C4-2B (cell line): ENCODE measurements at regions not wholly inside any gene's neighbourhood (a gene's known extent, or its start where the extent isn't known, plus 50 kb on each side); places are given as distances from the start of the nearest gene placed in this dataset.

ENCODE experiments used
- H3K27ac ChIP-seq: fragments of 450-650 bp; 2 replicates; pipeline ENCODE4 v1.5.1; 2017
- ZFX ChIP-seq: fragments of 450-650 bp; IDR thresholded peaks from 2 replicates; pipeline ENCODE4 v1.6.1; 2017
- TF ChIP-seq, protein P1 (sequence below): fragments of 450-650 bp; conservative IDR thresholded peaks from 2 replicates; pipeline ENCODE4 v1.5.1; 2017; ENCODE audit warnings: mild to moderate bottlenecking

DNA sequence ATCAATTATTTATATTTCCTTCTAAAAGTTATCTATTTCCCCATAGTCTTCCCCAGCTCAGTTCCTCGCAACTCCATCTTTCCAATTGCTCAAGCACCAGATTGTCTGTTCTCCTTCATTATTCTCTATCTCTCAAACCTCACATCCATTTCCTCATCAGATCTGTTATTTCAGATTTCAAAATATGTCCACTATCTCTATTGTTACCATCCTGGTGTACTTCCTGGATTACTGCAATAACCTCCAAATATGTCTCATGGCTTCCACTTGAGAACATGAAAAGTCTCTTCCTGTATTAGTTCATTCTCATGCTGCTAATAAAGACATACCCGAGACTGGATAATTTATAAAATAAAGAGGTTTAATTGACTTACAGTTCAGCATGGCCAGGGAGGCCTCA, 641.7 kb upstream of the ZEB2 start:
- TF ChIP-seq, protein P1, sequence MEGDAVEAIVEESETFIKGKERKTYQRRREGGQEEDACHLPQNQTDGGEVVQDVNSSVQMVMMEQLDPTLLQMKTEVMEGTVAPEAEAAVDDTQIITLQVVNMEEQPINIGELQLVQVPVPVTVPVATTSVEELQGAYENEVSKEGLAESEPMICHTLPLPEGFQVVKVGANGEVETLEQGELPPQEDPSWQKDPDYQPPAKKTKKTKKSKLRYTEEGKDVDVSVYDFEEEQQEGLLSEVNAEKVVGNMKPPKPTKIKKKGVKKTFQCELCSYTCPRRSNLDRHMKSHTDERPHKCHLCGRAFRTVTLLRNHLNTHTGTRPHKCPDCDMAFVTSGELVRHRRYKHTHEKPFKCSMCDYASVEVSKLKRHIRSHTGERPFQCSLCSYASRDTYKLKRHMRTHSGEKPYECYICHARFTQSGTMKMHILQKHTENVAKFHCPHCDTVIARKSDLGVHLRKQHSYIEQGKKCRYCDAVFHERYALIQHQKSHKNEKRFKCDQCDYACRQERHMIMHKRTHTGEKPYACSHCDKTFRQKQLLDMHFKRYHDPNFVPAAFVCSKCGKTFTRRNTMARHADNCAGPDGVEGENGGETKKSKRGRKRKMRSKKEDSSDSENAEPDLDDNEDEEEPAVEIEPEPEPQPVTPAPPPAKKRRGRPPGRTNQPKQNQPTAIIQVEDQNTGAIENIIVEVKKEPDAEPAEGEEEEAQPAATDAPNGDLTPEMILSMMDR = no peak
- TF ChIP-seq ZFX = no peak

DNA sequence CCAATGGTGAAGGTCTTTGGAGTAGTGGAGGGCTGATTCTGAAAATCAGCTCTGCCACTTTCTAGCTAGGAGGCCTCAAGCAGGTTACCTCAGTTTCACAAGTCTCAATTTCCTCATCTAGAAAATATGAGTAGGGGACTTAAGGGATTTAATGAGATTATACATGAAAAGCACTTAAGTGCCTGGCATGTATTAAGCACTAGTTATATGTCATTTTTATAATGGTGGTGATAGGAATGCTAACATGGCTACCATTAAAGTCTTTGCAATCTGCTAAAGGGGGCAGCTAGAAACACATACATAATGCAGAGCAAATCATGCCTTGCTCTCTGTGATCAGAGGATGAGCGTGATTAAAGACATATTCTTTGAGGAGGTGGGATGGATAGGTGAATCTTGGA, 640.9 kb upstream of the ZEB2 start:
- TF ChIP-seq, protein P1 = no peak
- TF ChIP-seq ZFX = no peak
- no peak overlapping the region for H3K27ac ChIP-seq

More for the DNA sequence above, 641.7 kb upstream of the ZEB2 start:
- H3K27ac ChIP-seq = no peak overlapping the region

DNA sequence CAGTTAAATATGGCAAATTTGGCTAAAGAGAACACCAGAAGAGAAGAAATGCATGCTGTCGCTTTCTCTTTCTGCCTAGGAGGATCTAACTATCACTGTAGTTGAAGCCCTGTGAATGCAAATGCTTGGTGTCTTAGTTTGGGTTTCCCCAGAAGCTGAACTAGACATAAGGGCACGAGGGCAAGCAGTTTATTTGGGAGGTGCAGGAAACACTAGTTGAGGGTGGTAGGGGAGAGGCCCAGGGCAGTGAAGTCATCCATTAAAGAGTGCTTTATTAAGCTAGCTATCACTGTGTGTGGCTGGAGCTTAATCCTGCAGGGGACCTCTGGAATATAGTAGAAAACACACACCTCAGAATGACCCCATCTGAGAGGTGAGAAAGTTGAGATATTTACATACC, 639.8 kb upstream of the ZEB2 start:
- no peak overlapping the region for H3K27ac ChIP-seq
- TF ChIP-seq ZFX = no peak
- TF ChIP-seq, protein P1 = no peak

- TF ChIP-seq ZFX = no peak
- TF ChIP-seq, protein P1 = no peak
- no peak overlapping the region for H3K27ac ChIP-seq
These were observed 638.0 kb upstream of the ZEB2 start for GRCh38 chr2:145157741-145158591.

GRCh38 chr2:145157036-145157675, 637.2 kb upstream of the ZEB2 start:
- no peak overlapping the region for H3K27ac ChIP-seq

GRCh38 chr2:145156199-145156598, 636.3 kb upstream of the ZEB2 start:
- H3K27ac ChIP-seq = no peak overlapping the region
- TF ChIP-seq, protein P1 = no peak
- TF ChIP-seq ZFX = no peak

More at GRCh38 chr2:145157036-145157675, 637.2 kb upstream of the ZEB2 start:
- TF ChIP-seq ZFX = no peak
- TF ChIP-seq, protein P1 = no peak

- no peak overlapping the region for H3K27ac ChIP-seq
- TF ChIP-seq, protein P1 = no peak
- no peak for TF ChIP-seq ZFX
These were observed 635.3 kb upstream of the ZEB2 start for GRCh38 chr2:145155196-145155595.
